Activated T-helper 1 cell treated with anti-CD3 and anti-CD28 coated beads, Interleukin-12 subunit alpha, Interleukin-12 subunit beta, Interleukin-2, Interleukin-4 antibody, amounts not matched to agents 30 ng/mL and 10 ng/mL and 1 ng/mL, durations not matched to agents 14 hours and 24 hours and 36 hours (primary cell): ENCODE measurements at regions not wholly inside any gene's neighbourhood (a gene's known extent, or its start where the extent isn't known, plus 50 kb on each side); places are given as distances from the start of the nearest gene placed in this dataset.

Source experiments
- DNase-seq: peaks from one replicate; pipeline ENCODE4 v3.0.0; 2021; ENCODE audit warnings: low spot score
- H3K27ac Mint-ChIP-seq: one replicate; pipeline ENCODE4 v1.8.0; 2021; ENCODE audit warnings: mild to moderate bottlenecking, mixed read lengths
- H3K27me3 Mint-ChIP-seq: one replicate; pipeline ENCODE4 v1.8.0; 2022; ENCODE audit warnings: mild to moderate bottlenecking, moderate library complexity, mixed read lengths; ENCODE audit not compliant: insufficient read depth
- H3K36me3 Mint-ChIP-seq: one replicate; pipeline ENCODE4 v1.8.0; 2021; ENCODE audit warnings: low read depth, mixed read lengths
- H3K4me1 Mint-ChIP-seq: one replicate; pipeline ENCODE4 v1.8.0; 2021; ENCODE audit warnings: low read depth, mixed read lengths
- H3K4me3 Mint-ChIP-seq: one replicate; pipeline ENCODE4 v1.8.0; 2021; ENCODE audit warnings: mild to moderate bottlenecking, moderate library complexity, mixed read lengths
- H3K9me3 Mint-ChIP-seq: one replicate; pipeline ENCODE4 v1.8.0; 2021; ENCODE audit warnings: mixed read lengths
- intact Hi-C: fragments of 100-400 bp; cut with micrococcal nuclease; formaldehyde crosslinking; loops from one replicate; pipeline ENCODE4 v1.15.1; 2024

DNA sequence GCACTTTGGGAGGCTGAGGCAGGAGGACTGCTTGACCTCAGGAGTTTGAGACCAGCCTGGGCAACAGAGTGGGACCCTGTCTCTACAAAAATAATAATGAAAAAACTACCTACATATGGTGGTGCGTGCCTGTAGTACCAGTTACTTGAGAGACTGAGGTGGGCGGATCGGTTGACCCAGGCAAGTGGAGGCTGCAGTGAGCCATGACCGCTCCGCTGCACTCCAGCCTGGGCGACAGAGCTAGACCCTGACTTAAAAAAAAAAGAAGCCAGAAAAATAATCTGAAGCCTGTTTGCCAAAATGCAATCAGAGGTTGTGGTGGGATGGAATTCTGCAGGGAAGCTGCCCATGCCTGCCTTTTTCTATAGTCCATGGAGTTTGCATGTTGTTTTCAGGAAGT is 50.4 kb upstream of the GGTA1 start:
- Mint-ChIP-seq H3K27me3 (peaks cover 4% of the 10 kb centered on the region), H3K27ac (no peak overlapping the region), H3K9me3 (no peaks in the 10 kb centered on the region), H3K36me3 (no peaks in the 10 kb centered on the region), H3K4me3 (no peak overlapping the region), H3K4me1 (no peaks in the 10 kb centered on the region)
- DNase-seq = no peak
- intact Hi-C loops = loop anchor here (1.0 kb wide), 1 partner anchor 442 kb away; no protein-coding TSS in a partner anchor

DNA sequence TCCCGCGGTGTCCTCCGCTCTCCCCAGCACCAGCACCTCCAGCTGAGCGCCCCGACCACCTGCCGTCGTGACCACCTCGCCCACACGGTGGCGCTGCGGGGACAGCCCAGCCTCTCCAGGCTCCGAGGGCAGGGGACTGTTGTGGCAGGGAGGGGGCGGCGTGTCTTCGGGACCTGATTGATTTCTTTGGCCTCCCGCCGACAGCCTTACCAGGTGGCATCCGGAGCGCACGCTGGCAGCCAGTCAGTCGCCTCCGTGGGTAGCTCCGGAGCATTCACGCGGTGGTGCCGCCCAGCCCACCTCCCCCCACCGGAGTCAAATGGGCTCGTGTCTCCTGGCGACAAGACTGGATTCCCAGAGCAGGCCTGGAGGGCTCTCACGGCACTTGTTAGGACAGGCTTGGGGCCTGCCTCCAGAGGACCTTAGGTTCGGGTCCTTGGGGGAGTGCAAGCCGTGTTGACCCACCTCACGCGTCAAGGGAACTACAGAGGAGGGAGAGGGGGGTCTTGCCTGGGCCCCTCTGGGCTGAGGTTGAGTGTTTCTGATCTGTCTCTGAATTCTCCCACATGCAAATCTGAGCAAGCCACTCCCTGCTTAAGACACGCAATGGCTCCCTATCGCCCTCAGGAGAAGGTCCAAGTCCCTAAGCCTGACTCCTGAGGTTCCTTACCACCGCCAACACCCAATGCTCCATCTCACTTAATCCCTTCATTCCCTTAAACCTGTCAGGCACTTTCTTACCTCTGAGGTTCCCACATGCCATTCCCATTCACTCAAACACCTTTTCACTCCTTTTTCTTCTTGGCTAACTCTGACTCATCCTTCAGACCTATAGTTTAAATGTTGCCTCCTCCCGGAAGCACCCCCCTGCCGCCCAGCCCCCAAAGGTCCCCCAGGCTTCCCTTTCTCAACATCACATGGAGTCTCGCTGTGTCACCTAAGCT is 51.2 kb upstream of the GGTA1 start:
- H3K27ac Mint-ChIP-seq = no peak overlapping the region
- H3K9me3 Mint-ChIP-seq = no peaks in the 10 kb centered on the region
- H3K4me3 Mint-ChIP-seq = no peak overlapping the region
- no peaks in the 10 kb centered on the region for H3K36me3 Mint-ChIP-seq
- H3K27me3 Mint-ChIP-seq = peaks cover 4% of the 10 kb centered on the region
- DNase-seq = peak; percentile 53
- H3K4me1 Mint-ChIP-seq = no peaks in the 10 kb centered on the region
- intact Hi-C loops = loop anchor here (1.0 kb wide), 1 partner anchor 441 kb away; no protein-coding TSS in a partner anchor

DNA sequence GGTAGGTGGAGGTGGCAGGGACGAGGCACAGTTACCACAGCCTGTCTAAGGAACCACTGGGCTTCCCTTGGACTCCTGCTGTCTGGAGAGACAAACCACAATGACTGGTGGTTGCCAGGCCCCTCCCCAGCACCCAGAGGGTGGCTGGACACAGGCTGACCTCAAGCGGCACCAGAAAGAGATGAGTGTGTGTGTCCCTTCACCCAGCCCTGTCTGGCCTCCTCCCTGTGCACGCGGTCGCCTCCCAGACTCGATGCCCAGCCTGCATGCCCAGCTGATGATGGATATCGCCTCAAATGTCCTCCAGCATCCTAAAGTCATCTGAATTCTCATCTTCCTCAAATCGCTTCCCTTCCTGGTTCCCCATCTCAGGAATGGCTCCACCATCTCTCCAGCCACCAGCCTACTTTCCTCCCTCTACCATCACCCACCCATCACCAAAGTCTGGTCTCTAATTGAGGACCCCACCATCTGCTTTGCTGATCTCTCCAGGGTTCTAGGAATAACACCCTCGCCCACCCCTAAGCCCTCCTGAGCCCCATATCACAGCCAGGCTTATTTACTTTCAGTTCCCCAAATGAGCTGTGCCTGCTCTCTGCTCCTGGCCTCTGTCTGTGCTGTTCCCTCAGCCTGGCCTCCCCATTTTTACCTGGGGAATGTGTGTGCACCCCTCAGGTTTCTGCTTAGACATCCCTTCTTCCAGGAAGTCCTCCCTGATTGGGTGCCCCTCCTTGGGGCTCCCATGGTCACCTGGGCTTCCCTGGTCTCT is 52.5 kb upstream of the GGTA1 start:
- no peak overlapping the region for H3K4me3 Mint-ChIP-seq
- H3K4me1 Mint-ChIP-seq = no peaks in the 10 kb centered on the region
- H3K9me3 Mint-ChIP-seq = no peaks in the 10 kb centered on the region
- no peak for DNase-seq
- intact Hi-C loops = no loop called here
- H3K27me3 Mint-ChIP-seq = peaks cover 8% of the 10 kb centered on the region
- H3K36me3 Mint-ChIP-seq = no peaks in the 10 kb centered on the region
- no peak overlapping the region for H3K27ac Mint-ChIP-seq

DNA sequence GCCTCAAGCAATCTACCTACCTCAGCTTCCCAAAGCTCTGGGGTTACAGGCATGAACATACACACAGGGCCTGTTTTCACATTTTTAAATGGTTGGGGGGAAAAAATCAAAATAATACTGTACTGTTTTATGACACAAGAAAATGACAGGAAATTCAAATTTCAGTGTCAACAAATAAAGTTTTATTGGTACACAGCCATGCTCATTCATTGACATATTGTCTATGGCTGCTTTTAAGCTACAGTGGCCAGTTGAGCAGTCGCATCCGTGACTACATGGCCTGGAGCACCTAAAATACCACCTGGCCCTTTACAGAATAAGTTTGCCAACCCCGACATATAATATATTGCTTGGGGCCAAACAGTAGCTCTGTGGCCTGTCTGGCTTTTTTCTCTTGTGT is 56.4 kb upstream of the GGTA1 start:
- Mint-ChIP-seq H3K9me3 (no peaks in the 10 kb centered on the region), H3K4me1 (no peaks in the 10 kb centered on the region), H3K36me3 (no peaks in the 10 kb centered on the region), H3K27me3 (peaks cover 7% of the 10 kb centered on the region), H3K4me3 (no peak overlapping the region), H3K27ac (no peak overlapping the region)
- intact Hi-C loops = no loop called here
- no peak for DNase-seq

DNA sequence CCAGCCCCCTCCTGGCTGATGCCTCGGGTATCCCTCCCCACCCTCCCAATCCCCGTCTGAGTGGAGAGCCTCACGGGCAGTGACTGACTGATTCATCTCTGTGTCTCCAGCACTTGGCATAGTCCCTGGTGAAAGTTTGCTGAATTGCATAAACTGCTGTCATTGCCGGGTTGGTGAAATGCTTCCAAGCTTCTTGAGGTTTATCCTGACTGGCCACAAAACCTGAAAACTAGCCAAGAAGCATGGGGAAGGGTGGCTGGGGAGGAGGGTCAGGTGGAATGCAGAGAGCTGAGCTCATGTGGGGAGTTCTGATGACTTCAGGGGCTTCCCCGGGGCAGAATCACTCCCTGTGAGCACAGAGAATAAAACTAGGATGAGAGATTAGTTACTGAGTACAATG is 56.9 kb upstream of the GGTA1 start:
- H3K27me3 Mint-ChIP-seq = peaks cover 6% of the 10 kb centered on the region
- H3K9me3 Mint-ChIP-seq = no peaks in the 10 kb centered on the region

DNA sequence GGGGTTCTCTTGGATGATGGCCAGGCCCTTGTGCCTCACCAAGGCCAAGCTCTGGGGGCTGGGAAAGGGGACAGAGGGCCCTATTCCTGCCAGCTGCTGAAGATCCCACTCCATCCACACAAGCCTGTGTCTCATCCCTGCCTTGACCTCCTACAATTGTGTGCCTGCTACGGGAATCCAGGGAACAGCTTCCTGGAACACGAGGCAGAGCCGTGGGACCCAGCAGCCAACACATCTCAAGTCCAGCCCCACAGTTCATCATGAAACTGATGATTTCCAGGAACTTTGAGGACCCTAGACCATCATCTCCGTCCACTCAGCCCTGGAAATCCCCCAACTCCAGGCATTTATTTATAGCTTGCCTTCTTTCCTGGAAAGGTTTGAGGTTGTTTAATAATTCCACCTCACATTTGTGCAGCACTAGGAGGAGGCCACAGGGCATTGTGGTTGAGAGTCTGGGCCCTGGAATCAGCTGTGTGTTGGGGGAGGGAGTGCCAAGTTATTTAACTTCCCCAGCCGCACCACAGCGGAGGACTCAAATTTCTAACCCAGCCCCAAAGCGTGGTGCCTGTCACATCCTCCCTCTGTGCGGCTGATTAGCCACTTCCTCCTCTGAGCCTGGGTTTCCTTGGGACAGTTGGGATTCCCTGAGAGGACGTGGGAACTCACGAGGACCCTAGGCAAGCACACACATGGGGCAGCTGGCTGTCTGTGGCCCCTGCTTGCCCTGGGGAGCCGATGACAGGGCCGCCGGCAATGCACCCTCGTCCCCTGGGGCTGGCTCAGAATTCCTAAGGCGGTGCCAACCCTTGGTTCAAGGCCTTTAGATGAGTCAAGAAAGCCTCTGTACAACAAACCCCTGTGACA is 58.2 kb upstream of the GGTA1 start:
- no peaks in the 10 kb centered on the region for H3K9me3 Mint-ChIP-seq
- DNase-seq = no peak
- H3K36me3 Mint-ChIP-seq = no peaks in the 10 kb centered on the region
- no peaks in the 10 kb centered on the region for H3K4me1 Mint-ChIP-seq
- intact Hi-C loops = no loop called here
- H3K27me3 Mint-ChIP-seq = peaks cover 6% of the 10 kb centered on the region
- no peak overlapping the region for H3K4me3 Mint-ChIP-seq
- no peak overlapping the region for H3K27ac Mint-ChIP-seq

More for the DNA sequence above, 56.9 kb upstream of the GGTA1 start:
- no peaks in the 10 kb centered on the region for H3K36me3 Mint-ChIP-seq
- H3K4me1 Mint-ChIP-seq = no peaks in the 10 kb centered on the region
- H3K27ac Mint-ChIP-seq = no peak overlapping the region
- no peak for DNase-seq
- no peak overlapping the region for H3K4me3 Mint-ChIP-seq
- intact Hi-C loops = no loop called here

DNA sequence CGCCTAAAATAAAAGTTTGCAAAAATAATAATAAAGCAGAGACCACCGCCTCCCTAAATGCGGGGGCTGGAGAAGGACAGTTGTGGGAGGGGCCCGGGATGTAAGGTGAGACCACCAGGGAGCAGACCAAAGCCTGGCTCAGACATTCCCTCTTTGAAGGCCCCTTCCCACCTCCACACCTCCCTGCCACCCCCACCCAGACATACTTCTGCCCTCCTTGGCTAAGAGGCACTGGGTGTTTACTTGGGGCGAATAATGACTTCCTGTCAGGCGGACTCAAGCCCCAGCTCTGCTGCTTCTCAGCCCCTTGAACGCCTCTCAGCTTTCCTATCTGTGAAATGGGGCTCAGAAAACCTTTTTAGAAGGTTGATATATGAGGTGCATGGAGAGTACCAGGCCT is 58.8 kb upstream of the GGTA1 start:
- no peaks in the 10 kb centered on the region for H3K4me1 Mint-ChIP-seq
- intact Hi-C loops = no loop called here
- DNase-seq = no peak
- H3K27ac Mint-ChIP-seq = no peak overlapping the region
- no peak overlapping the region for H3K4me3 Mint-ChIP-seq
- H3K27me3 Mint-ChIP-seq = peaks cover 10% of the 10 kb centered on the region
- no peaks in the 10 kb centered on the region for H3K36me3 Mint-ChIP-seq
- H3K9me3 Mint-ChIP-seq = no peaks in the 10 kb centered on the region

DNA sequence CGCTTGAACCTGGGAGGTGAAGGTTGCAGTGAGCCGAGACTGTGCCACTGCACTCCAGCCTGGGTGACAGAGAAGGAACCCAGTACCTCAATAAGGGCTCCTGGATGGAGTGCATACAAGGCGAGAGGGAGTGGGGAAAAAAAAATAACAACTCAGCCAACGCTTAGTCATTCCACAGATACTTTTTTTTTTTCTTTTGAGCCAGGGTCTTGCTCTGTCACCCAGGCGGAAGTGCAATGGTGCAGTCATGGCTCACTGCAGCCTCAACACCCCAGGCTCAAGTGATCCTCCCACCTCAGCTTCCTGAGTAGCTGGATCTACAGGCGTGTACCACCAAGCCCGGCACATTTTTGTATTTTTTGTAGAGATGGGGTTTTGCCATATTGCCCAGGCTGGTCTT is 59.5 kb upstream of the GGTA1 start:
- no peak for DNase-seq
- no peaks in the 10 kb centered on the region for H3K9me3 Mint-ChIP-seq
- no peaks in the 10 kb centered on the region for H3K36me3 Mint-ChIP-seq
- intact Hi-C loops = no loop called here
- H3K4me1 Mint-ChIP-seq = no peaks in the 10 kb centered on the region
- no peak overlapping the region for H3K4me3 Mint-ChIP-seq
- H3K27ac Mint-ChIP-seq = no peak overlapping the region
- H3K27me3 Mint-ChIP-seq = peaks cover 10% of the 10 kb centered on the region

DNA sequence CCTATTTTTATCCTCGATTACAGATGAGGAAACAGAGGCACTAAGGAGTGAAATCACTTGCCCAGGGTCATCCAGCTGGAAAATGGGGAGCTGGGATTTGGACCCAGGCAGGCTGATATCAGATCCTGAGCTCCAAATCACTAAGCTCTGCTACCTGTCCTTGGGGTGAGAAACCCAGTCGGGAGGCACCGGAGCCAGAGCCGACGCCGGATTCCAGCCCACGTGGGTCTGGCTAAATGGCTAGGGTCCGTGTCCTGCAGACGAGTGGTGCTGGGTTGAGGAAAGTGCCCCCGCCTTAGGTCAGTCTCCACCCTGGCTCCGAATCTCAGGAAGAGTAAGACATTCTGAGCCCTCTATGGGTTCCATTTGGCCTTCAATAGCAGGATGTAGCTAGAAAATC is 61.3 kb upstream of the GGTA1 start:
- H3K4me1 Mint-ChIP-seq = no peaks in the 10 kb centered on the region
- H3K36me3 Mint-ChIP-seq = no peaks in the 10 kb centered on the region
- peaks cover 10% of the 10 kb centered on the region for H3K27me3 Mint-ChIP-seq
- H3K4me3 Mint-ChIP-seq = no peak overlapping the region
- H3K27ac Mint-ChIP-seq = no peak overlapping the region
- no peaks in the 10 kb centered on the region for H3K9me3 Mint-ChIP-seq
- DNase-seq = no peak
- intact Hi-C loops = no loop called here

DNA sequence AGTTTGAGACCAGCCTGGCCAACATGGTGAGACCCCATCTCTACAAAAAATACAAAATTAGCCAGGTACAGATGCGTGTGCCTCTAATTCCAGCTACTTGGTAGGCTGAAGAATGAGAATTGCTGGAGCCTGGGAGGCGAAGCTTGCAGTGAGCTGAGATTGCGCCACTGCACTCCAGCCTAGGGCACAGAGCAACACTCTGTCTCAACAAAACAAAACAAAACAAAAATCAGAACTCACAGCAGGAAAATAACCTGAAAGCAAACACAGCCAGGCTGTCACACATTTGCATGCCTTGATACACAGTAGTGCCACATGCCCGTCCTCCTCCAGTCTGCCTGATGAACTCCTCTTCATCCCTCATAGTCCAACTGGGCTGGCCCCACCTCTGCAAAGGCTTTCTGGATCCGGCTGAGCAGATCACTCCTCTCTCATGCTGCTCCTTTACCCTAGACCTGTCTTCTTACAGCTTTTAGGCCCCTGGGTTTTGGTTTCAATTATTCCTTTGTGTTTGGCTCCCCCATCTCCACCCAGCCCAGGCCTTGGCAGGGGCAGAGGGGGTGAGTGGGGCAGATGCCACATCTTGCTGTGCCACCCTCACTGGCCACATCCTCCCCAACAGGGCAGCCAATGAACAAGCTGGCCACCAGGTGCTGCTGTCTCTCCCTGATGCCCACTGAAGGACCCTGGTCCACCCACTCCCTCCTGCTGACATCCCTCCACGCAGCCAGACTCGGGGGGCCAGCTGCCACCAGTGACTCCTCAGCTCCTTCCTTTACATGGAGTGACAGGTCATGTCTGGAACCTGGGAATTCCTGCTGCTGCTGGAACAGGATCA is 62.0 kb upstream of the GGTA1 start:
- H3K36me3 Mint-ChIP-seq = no peaks in the 10 kb centered on the region

DNA sequence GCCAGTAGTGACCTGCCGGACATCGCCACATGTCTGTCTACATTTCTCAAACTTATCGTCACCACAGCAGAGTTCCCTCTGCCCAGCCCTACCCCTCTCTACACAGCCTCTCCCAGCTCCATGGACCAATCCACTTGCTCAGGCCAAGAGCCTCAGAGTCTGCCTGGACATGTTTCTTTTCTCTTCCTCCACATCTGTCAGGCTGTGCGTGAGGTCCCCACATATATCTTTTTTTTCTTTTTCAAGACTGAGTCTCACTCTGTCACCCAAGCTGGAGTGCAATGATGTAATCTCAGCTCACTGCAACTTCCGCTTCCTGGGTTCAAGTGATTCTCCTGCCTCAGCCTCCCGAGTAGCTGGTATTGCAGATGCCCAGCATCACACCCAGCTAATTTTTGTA is 62.7 kb upstream of the GGTA1 start:
- DNase-seq = no peak
- intact Hi-C loops = no loop called here
- Mint-ChIP-seq H3K27me3 (peaks cover 6% of the 10 kb centered on the region), H3K4me3 (no peak overlapping the region), H3K4me1 (no peaks in the 10 kb centered on the region), H3K27ac (no peak overlapping the region), H3K36me3 (no peaks in the 10 kb centered on the region), H3K9me3 (no peaks in the 10 kb centered on the region)

More for the DNA sequence above, 62.0 kb upstream of the GGTA1 start:
- Mint-ChIP-seq H3K4me3 (no peak overlapping the region), H3K9me3 (no peaks in the 10 kb centered on the region), H3K27me3 (peaks cover 9% of the 10 kb centered on the region), H3K27ac (no peak overlapping the region), H3K4me1 (no peaks in the 10 kb centered on the region)
- no peak for DNase-seq
- intact Hi-C loops = no loop called here

DNA sequence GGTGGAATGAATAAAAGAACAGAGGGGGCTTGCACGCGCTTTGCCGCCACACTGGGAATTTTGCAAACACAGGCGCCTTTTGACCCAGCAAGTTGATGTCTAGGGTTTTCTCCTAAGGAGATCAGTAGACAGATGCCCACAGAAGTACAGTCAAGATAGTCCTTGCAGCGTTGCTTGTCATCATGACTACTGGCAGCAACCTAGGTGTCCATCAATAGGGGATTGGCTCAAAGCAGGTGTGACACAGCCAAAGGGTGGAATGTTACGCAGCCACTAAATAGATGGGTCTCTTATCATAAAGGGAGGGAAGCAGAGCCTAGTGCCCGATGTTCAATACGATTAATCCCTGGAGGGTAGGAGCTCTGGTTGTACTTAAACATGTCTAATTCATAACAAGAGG is 63.8 kb upstream of the GGTA1 start:
- DNase-seq = no peak
- Mint-ChIP-seq H3K4me3 (no peak overlapping the region), H3K9me3 (no peaks in the 10 kb centered on the region), H3K27me3 (peaks cover 6% of the 10 kb centered on the region), H3K36me3 (no peaks in the 10 kb centered on the region), H3K27ac (no peak overlapping the region), H3K4me1 (no peaks in the 10 kb centered on the region)
- intact Hi-C loops = no loop called here
